Upper lobe of left lung (tissue), 4 donors: ENCODE measurements at regions not wholly inside any gene's neighbourhood (a gene's known extent, or its start where the extent isn't known, plus 50 kb on each side); places are given as distances from the start of the nearest gene placed in this dataset.

Experiments
- EP300 ChIP-seq, 4 donors: sonication (generic); formaldehyde crosslinking; IDR thresholded peaks; one replicate each; pipeline ENCODE4 v1.5.1; 2017; ENCODE audit warnings: antibody characterized with exemption in 4 of 4, control low read depth in 2 of 4
- TF ChIP-seq, protein P1 (sequence below), 6 experiments: fragments of 450-650 bp in 4 of 6; fragments of 200-600 bp in 2 of 6; sonication (generic) in 2 of 6; IDR thresholded peaks; one replicate each; pipeline ENCODE4 v1.5.1; 2016 to 2019; ENCODE audit warnings: antibody characterized with exemption in 6 of 6

DNA sequence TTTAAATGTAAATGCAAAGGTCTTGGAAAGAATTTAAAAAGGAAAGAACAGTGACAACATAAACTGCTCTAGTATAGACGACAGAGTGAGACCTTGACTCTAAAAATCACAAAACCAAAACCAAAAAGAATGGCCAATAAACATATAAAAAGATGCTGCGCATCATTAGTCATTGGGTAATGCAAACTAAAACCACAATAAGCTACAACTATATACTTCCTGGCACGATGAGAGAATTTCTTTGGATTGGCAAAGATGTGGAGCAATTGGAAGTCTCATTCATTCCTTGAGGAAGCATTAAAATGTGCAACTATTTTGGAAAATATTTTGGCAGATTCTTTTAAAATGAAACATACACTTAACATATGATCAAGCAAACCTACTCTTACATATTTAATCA lies 98.7 kb upstream of the ZPLD1 start:
- TF ChIP-seq EP300 (IDR thresholded peaks at IDR 0.05): no peak
- TF ChIP-seq, protein P1, sequence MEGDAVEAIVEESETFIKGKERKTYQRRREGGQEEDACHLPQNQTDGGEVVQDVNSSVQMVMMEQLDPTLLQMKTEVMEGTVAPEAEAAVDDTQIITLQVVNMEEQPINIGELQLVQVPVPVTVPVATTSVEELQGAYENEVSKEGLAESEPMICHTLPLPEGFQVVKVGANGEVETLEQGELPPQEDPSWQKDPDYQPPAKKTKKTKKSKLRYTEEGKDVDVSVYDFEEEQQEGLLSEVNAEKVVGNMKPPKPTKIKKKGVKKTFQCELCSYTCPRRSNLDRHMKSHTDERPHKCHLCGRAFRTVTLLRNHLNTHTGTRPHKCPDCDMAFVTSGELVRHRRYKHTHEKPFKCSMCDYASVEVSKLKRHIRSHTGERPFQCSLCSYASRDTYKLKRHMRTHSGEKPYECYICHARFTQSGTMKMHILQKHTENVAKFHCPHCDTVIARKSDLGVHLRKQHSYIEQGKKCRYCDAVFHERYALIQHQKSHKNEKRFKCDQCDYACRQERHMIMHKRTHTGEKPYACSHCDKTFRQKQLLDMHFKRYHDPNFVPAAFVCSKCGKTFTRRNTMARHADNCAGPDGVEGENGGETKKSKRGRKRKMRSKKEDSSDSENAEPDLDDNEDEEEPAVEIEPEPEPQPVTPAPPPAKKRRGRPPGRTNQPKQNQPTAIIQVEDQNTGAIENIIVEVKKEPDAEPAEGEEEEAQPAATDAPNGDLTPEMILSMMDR (IDR thresholded peaks at IDR 0.05): no peak
